HG03521 (cell line): ENCODE measurements at regions not wholly inside any gene's neighbourhood (a gene's known extent, or its start where the extent isn't known, plus 50 kb on each side); places are given as distances from the start of the nearest gene placed in this dataset.

Source experiments
- ATAC-seq: cut with Tn5 transposase; IDR thresholded peaks from one replicate; pipeline ENCODE4 v1.9.1; 2021; ENCODE audit warnings: mild to moderate bottlenecking, moderate library complexity; ENCODE audit not compliant: unreplicated experiment

DNA sequence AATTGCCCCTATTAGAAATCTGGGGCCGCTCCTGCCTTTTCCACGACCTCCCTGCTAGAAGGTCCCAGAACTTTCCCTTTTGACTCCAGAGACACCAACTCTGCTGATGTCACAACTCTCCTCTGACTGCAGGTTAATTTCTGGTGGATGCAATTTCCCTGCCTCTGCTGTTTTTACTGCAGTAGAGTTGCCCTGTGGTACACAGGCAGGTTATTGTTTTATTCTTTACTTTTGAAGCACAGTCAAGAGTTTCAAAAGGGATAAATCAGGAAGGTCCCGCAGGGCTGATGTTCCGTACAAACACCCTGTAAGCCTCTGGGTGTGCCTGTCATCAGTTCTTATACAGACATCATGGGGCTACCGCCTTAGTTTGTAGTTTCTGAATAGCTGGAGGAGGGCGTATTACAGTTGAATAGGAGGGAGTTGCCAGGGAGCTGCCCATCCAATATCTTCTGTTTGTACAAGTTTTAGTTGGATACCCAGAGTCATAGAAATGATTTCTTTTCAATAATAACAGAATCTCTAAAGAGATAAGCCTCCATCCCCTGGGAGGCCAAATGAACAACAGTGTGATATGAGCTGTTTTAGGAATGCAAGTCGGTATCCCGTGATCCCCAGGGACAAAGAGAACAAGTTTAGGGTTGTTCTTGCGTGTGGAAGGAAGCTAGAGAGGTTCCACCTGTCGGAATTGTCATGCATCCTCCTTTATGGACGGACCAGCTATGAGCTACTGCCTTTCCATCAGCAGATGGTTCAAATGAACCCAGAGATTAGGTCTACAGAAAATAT, 108.4 kb upstream of the COPS8 start:
- no peak for ATAC-seq

- ATAC-seq = no peak
These were observed 107.8 kb upstream of the COPS8 start for GRCh38 chr2:236977852-236978398.

DNA sequence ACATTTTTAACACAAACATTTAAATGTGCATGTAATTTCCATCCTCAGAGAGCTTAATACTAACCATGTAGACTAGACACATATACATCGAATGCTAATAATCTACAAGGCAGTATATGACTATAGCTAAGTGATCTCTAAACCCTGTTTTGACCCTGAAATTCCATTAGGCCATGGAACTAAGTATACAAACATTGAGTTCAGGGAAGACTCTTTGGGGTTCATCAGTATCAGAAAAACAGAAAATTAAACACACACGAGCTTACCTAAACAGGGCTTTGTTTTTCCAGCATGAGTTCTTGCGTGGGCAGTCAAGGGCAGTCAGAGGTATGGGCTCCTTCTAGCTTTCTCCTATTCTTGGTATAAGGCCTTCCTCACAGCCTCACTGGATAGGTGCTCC, 106.0 kb upstream of the COPS8 start:
- ATAC-seq = no peak

- ATAC-seq = no peak
These were observed 104.7 kb upstream of the COPS8 start for GRCh38 chr2:236980961-236981360.

DNA sequence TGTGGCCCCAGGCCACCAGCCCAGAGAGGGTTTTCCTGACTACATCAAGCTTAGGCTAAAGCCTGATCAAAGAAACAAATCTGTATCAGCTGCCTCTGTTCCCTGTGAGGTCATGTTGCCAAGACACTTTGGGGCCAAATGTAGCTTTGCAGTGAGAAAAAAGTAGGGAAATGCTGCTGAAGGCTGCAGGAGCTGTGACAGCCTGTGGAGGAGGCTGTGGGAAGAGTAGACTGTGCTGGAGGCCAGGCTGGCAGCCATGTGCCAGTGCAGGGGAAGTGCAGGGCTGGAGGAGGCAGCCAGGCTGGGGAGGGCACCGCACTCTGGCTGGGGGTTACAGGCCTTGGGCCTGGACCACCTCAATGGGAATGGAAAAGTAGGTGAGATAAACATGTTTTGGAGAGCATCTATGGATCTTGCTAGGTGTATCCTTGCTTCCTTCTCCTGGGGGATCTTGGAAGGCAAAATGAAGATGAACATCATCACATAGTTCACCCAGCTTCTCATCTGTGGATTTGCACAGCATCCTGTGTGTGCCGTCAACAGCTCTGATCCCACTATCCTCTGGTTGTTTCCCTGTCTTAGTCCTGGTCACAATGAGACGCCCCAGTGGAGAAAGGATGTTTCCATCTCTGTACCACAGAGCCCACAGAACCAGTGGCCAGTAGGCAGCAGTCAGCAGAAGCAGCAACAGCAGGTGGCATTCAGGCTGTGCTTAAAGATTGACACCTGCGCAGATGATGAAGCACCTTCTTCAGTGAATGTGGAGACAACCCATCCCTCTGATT, 103.8 kb upstream of the COPS8 start:
- ATAC-seq = no peak

GRCh38 chr2:236982693-236983455, 102.8 kb upstream of the COPS8 start:
- ATAC-seq = no peak

GRCh38 chr2:236984046-236984445, 101.6 kb upstream of the COPS8 start:
- ATAC-seq = no peak

- no peak for ATAC-seq
These were observed 99.8 kb upstream of the COPS8 start for GRCh38 chr2:236985761-236986339.

GRCh38 chr2:236986524-236987330, 99.0 kb upstream of the COPS8 start:
- no peak for ATAC-seq

DNA sequence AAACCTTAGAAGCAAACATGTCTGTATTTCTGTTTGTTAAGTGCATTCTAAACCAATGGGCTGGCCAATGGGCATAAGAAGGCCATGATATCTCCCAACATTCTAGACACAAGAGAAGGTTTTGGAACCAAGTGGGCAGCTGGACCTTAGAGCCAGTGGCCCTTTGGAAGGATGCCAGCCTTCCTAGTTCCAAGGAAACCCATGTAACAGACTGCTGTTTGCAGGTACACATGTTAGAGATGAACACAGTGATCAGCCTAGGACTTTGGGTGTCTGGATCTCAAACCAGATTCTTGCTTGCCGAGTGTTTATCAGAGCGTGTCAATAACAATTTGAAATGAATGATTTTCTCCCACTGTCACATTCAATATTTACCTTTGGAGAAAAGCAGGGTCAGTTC, 97.5 kb upstream of the COPS8 start:
- ATAC-seq = no peak

DNA sequence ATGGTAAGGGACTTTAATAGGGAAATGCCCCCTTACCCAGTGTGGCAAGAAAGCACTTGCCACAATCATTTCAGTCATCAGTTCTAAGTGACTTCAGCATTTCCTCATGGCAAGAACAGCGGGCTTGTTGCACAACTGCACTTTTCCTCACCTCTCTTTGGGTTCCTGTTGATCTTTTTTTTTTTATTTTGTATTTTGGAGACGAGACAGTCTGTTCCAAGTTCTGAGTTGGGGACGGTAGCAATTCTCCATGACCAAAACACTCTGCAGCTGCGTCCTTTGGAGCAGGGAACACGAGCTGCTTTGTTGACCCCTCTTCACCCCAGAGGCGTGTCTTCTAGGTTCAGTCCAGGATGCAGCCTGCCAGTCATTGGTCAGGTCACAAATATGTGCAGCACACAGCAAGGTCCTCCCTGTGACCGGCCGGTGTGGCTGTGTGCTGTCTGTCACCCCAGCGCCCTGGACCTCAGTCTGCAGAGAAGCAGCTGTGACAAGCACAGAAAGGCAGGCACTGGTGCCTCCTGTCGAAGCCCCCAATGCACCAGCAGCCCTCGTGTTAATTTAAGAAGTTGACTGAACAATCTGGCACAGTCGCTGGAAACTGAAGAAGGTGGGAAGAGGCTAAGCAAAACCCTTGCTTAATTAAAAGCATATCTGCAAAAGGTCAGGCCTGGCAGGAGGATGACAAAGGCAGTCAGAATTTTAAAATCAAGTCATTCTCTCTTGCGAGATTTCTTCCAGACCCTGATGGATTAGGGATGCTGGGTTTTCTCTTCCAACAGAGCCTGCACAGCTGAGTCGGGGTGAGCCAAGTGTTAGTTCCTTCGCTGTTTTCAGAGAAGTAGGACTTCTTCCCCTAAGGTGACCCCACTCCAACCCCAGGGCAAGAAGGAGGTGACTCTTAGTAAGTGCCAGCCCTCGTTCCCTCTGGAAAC, 96.7 kb upstream of the COPS8 start:
- ATAC-seq = no peak

DNA sequence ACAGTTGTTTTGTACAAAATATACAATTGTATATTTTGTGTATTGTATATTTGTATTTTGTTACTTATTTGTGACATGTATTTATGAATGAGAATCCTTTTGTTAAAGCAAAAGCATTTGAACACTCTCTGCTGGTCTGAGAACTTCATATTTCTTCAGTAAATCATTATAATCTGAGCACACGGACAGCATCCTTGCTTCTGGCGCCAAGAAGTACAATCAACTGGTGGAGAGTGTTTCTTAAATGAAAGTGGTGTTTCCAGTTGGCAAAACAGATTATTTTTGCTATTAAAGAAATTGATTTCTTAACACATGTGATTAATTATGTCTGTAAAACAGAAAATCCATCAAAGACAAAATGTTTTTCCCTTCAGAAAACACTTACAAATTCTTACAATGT, 95.1 kb upstream of the COPS8 start:
- ATAC-seq = no peak

DNA sequence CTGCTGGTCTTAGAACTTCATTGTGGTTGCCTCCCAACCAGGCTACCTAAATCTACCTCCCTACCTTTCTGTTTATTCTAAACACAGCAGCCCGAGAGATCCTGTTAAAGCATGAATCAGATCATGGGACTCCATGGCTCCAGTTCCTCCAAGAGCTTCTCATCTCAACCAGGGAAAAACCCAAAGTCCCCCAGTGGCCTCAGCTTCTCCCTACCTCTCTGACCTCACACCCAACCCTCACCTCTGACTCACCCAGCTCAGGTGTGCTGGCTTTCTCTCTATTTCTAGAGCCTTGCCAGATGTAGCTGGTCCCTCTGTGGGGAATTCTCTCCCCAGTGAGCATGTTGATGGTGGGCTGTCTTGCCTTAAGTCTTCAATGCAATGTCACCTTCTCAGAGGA, 93.8 kb upstream of the COPS8 start:
- no peak for ATAC-seq

DNA sequence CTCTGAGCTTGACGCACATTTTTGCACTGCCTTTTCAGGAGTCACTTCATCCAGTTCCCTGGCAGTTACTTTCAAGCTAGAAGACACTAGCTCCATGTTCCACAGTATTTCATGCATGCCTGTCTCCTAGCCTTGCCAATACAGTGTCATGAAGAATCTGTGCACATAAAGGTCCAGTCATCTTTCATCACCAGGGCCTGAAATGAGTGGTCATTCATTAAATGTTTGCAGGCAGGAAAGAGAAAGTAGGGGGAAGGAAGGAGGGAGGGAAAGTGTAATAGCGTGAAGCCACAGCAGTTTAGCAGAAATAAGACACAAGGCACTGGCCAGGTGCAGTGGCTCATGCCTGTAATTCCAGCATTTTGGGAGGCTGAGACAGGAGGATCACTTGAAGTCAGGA, 92.4 kb upstream of the COPS8 start:
- no peak for ATAC-seq

DNA sequence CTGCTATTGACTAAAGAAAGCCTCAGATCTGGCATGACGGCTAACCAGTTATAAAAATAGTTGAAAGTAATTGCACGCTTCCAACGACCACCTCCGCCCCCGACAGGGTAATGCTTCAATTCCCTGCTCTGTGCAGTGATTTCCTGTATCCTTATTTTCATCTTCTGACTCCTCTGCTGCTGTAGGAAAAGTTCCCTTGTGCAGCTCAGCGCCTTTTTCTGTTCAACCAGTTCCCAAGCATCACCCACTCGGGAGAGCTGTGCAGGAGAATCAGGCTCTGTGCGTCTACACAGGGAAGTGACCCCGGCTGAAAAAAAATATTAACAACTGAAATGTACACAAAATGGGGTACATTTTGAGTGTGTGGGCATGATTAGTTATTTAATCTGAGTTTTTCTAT, 91.3 kb upstream of the COPS8 start:
- no peak for ATAC-seq

DNA sequence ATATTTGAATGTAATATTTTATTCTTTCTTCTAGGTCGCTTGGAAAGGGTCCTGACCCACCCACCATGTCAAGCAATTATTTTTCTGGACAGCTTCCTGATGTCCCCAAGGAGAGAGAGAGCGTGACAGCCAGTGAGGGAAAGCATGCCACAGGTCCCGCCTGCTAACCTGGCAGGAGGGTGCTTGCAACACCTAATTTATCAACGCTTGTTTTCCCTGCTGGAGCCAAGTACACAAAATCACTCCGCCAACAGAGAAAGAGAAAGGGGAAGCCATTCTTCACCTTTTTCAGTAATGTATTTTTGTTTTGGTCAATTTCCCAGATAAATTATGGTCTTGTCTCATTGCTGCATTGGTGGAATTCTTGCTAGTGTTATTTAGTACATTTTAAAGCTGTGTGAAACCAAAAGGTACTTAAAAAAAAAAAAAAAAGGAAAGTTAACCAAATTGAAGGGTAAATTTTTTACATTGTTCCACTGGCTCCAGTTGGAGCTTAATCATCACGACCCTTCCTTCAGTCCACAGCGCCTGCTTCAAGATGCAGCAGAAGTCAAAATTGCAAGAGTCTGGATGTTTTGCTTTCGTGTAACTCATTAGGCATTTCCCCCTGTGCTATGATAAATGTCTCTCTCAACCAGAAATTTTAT, 88.5 kb upstream of the COPS8 start:
- no peak for ATAC-seq

DNA sequence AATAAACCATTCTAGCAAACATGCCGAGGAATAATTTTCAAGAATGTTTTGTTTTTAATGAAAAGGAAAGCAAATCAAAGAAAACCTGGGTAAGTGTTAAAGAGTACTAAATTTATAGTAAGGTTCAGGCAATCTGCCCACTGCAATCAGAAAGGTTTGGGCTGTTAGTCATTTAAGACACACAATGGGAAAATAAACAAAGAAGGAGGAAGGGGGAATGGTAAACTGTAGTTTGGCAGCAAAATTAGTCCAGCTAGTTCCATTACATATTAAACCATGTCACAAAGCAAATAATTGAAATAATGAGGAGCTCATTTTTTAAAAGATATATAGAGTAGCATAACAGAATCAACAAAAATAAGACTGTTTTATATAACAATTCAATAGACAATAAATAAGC, 87.5 kb upstream of the COPS8 start:
- no peak for ATAC-seq

DNA sequence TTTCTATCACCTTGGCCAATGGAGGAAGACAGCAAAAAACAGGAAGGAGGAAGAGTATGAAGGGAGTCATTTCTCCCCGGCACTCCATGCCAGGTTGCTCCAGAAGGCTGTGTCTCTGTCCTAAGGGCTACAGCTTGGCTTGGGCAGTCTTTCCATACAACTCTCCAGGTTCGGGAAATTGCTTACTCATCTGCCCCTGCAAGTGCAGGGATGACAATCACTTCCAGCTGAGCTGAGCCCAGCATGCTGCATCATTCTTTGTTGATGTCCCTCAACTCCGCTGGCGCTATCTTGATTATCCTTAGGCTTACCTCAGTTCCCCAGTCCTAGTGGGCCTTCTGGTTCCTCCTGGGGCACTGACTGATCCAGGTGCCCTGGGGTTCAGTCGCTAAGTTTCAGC, 86.9 kb upstream of the COPS8 start:
- ATAC-seq = no peak

- ATAC-seq = no peak
These were observed 85.2 kb upstream of the COPS8 start for GRCh38 chr2:237000481-237000880.
